ENCODE measurements at regions not wholly inside any gene's neighbourhood (a gene's known extent, or its start where the extent isn't known, plus 50 kb on each side); places are given as distances from the start of the nearest gene placed in this dataset.

- TF ChIP-seq CTCF (IDR thresholded peaks at IDR 0.05) (no peak), POLR2A (IDR thresholded peaks at IDR 0.05) (no peak), EP300 (IDR thresholded peaks at IDR 0.05; ENCODE audit: low read depth) (no peak)
These were observed 965.1 kb upstream of the MIR17HG start for GRCh38 chr13:90382425-90382824.
